Fibroblast of skin of back (primary cell): ENCODE measurements at regions not wholly inside any gene's neighbourhood (a gene's known extent, or its start where the extent isn't known, plus 50 kb on each side); places are given as distances from the start of the nearest gene placed in this dataset.

ENCODE experiments used
- DNase-seq: peaks from one replicate; pipeline ENCODE4 v3.0.0-alpha.2; 2013

DNA sequence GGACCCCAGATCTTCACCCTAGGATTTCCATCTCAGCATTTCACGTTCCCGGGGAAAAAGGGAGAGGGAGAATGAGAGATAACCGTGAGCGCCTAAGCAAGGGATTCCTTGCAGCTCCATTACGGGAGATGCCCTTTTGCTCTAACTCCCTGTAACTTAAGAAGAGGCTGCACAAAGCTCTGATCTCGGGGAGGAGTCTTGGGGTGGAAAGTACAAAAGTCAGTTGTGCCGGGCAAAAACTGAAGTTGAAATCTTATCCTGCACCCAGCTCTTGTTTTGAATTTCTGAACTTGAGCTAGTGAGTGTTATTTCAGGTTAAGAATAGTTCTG is 256.4 kb upstream of the SOX21 start:
- DNase-seq: no peak

DNA sequence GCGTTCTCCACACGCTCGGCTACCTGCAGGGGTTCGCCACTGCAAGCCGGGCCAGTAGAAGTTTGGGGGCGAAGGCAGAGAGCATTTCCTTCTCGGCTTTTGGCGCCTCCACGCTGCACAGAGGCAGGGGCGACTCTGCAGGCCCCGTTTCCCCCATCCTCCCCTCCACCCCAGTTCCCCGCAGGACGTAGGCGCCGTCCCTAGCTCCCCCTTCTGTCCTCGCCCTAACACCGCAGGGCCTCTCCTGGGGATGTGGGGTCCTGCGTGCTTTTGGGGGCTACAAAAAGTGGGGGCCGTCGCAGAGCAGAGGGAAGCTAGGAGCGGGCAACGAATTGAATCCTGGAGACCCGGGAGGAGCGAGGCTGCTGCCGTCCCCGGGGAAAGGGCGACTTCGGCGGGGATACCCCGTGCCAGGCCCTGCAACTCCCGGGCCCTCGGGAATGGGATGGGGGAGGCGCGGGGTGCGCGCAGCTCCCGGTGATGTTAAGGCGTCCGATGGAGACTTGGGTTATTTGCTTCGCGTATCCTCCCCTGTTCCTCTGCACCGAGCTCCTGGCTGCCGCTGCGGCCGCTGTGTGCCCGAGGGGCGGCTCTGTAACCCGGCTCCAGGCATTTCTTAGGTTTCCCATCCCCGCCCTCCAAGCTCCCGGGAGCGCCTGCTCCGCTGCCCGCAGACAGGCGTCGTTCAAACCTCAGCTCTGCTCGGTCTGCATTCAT is 255.9 kb upstream of the SOX21 start:
- DNase-seq: no peak

DNA sequence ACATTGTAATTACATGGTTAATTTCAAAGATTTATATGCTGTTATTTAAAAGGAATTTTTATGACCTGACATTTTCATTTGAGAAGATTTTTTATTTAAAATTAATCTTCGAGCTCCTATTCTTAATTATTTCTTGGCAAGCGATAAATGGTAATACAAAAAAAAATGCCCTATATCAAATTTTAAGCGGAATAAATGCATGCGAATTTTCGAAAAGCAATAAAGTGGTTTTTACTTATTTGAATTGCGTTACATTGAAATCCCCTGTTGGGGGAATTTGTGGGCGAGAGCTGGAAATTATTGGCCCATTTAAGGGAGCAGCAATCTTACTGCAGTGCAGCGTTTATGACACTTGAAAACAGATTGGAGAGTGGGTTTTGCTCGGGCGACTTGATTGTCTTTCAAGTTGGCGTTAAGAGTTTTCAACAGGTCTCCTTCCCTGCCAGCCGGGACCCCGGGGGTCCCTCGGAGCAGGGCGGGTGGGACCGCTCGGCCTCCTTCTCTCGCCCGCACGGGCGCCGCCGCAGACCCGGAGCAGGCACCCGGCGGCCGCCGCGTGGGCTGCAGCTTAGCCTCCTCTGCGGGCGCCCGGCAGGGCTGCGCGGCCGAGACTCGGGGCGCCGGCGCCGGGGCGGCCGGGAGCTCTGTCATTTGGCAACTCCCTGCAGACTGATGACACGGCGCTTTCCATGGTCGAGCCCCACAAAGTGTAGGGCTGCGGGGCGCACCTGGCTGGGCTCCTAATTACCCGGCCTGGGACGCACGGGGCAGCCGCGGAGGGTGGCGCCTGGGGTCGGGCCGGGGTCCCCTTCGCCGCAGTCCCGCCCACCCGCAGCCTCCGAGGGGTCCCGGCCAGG is 255.1 kb upstream of the SOX21 start:
- no peak for DNase-seq

DNA sequence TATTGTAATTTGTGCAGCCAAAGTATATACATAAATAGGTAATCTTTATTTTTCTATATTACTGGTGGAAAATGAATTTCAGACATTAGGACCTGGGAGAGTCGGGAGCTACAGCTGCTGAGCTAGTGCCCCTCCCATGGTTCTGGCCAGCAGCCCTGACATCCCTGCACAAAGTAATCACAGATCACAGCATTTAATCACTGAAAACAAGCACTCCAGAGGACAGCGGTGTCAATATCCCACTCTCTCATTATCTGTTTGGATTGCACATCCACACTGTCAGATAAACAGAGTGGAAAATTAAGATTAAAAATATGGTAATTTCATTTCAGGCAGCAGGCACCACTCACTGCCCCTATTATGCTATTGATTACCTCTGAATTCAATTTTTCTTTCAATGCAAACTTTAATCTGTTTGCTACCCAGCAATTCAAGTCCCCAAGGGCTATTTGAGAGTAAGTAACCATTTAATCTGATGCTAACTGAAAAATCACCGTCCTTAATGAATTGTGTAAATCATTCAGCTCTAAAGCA is 254.1 kb upstream of the SOX21 start:
- no peak for DNase-seq

DNA sequence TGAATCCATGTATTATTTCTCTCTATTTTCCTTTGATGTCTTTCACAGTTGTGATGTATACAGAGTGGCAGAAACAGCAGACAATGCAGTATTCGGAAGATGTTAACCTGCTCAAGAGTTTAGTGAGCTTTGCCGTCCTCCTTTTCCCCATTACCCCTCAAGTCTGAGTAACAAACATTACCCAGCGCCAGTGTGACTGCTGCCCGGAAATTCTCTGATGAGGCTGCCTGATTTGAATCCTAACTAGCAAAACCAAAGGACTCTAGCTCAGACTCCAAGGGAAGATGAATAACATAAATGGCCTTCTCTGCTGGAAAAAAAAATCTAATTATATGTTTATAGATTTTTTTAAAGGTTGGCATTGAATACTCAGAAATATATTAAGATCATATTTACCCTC is 247.3 kb upstream of the SOX21 start:
- DNase-seq: no peak

DNA sequence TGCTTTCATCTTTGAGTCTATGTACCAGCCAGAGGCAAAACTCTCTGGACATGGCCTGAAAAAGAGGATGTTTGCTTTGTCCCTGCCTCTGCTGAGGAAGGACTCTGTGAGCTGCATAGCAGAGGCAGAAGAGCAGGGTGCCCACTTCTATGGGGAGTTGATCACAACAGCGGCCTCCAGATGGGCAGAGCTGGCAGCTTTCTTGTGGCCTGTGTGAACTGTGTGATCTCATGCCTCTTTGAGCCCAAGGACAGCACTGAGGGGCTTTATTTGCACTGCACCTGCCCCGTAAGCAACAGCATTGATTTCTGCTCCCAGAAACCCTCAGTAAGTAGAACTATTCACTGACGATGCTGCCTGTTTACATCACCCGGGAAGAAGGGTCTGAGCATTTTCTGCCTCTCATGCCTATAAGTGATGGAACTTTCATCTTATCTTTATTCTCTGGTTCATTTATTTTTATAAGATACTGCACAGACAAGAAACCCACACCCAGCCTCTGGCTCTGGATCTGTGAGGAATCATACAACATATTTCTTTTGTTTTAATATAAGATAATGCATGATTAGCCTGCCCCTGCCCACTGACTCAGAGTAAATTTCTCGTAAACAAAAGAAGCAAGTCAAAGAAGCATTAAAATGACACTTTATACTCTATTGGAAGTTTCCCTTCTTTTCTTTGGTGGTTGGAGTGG is 244.2 kb upstream of the SOX21 start:
- DNase-seq: no peak

DNA sequence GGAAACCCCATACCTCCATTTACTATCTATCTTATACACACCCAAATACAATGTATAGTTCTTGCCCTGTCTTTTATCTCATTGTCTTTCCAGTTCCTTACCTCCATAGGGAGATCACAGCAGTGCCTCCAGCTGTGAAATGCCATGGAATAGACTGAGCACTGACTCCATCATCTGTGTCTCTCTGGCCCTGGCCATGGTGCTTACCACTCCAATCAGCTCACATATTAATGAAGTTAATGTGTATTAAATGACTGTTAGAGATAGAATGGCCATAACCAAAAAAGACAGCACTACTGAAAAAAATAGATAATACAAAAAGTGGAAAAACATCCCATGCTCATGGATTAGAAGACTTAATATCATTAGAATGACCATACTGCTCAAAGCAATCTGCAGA is 240.4 kb upstream of the SOX21 start:
- no peak for DNase-seq

DNA sequence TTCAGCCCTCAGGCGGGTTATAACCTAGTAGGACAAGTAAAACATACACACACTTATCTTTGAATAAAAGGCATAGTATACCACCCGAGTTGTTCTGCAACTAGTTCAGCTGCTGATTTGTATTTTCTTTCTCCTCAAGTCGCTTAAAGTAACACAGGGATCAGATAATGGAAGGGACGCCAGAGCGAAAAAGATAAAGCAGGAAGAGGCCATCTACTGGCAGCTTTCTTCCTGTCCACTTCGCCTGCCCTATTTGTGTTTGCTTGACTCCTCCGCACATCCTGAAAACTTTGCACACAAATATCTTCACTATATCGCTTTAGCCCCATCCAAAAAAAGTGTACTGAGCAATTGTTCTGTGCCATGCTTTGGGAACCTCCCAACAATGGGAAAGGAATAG is 238.0 kb upstream of the SOX21 start:
- no peak for DNase-seq

DNA sequence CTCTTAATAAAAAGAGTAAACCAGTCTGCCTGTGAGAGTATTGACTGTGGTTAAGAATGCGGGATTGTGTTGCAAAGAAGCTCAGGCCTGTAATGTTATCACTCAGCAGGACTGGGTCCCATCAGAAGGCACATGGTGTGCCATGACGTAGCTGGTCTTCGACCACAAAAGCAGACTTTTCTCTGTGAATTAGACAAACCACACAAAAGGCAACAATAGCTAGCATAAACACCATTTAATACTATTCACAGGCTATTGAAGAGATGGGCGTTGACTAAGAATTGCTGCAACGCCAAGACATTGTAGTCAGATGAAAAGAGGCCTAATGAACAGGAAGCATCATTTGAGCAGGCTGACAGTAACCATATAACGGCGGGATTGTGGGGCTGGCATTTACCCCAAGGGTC is 235.6 kb upstream of the SOX21 start:
- DNase-seq: no peak

DNA sequence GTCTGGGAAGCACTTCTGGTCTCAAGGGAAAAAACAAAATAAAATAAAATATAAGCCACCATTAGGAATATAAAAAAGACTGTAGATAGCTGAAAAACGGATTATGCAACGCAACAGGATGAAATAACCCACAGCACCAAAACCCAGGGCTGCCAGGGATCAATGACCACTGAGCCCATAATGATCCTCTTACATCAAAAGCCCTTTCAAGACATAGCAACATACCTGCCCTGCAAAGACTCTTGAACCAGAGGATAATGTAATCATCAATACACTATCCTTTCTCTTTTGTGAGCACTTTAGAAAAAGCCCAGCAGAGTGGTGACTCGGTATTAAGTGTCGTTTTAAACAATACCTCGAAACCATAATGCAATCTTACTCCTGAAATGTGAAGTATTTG is 235.0 kb upstream of the SOX21 start:
- DNase-seq: no peak

DNA sequence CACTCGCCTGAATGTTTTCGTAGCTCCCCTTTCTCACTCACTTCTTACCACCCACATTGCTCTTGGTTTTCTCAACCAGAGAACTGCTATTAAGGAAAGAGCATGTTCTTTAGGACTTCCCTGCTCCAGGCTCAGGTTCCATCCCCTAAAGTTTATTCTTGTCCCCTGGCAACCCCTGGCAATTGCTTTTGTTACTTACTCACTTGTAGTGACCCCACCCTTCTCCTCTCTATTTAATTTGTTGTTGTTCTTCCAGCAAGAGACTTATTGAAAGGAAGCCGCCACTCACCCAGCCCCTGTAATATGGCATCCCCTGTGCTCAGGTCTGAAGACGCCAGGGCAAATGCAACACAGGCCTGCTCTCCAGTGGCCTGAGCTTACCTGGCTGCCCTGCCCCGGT is 233.7 kb upstream of the SOX21 start:
- no peak for DNase-seq

DNA sequence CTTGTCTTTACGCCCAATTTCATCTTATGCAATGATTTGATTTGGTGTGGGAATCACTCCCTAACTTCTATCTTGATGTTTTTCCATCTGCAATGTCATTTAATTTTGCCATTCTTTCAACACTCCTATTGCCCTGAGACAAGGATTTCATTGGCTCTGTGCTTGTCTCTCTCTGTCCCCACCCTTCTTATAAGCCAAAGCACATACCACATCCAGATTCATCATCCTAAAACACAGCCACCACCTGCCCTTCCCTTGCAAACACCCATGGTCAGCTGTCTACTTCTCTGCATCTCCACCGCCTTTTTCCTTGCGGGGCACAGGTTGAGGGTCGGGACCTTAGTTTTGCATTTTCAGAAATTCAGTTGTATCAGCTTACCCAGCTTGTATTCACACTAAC is 225.8 kb upstream of the SOX21 start:
- no peak for DNase-seq

DNA sequence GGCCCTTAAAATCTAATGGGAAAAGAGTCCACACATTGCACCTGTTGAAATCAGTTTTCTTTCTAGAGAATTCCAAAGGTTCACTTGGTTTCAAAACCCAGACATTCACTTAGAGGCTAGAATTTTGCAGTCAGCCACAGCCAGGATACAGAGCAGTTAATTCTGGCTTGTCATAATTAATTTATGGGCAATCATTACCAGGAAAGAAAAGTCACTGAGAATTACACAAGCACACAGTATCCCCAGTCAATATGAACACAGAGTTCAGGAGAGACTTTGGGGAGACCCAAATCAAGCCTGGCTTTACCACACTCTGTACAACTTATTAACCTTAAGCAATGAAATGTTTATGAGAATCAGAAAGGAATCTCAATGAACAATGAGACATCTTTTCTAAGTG is 224.3 kb upstream of the SOX21 start:
- DNase-seq: no peak

DNA sequence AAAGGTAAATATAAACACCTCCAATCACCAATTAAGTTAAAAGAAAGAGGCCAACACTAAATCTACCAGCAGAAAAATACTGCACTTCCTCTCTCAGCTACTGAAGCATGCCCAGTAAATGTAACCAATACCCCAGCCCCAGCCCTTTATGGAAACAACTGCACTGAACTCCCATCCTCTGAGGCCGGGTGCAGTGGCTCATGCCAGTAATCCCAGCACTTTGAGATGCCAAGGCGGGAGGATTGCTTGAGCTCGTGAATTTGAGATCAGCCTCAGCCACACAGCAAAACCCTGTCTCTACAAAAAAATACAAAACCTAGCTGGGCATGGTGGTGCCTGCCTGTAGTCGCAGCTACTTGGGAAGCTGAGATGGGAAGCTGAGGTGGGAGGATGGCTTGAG is 221.6 kb upstream of the SOX21 start:
- no peak for DNase-seq

DNA sequence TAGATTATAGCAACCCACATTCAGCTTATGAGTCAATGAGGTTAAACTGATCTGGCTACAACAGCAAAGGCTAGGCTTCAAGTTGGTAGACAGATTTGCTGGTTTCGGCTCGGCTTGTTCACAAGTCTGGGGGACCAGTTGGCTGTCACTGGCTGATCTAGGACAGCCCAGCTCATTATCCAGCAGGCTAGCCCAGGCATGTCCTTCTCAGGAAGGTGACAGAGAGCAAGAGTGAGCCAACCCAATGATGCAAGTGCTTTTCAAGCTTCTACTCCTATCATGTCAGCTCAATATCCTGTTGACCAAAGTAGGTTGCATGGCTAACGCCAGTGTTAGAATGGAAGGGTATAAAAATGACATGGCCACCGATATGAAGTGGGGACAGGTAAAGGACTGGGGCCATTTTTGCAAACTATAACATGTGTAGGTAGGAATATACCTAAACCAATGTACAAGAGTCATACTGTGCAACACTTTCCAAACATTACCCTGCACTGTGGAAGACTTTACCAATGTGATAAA is 220.9 kb upstream of the SOX21 start:
- no peak for DNase-seq

DNA sequence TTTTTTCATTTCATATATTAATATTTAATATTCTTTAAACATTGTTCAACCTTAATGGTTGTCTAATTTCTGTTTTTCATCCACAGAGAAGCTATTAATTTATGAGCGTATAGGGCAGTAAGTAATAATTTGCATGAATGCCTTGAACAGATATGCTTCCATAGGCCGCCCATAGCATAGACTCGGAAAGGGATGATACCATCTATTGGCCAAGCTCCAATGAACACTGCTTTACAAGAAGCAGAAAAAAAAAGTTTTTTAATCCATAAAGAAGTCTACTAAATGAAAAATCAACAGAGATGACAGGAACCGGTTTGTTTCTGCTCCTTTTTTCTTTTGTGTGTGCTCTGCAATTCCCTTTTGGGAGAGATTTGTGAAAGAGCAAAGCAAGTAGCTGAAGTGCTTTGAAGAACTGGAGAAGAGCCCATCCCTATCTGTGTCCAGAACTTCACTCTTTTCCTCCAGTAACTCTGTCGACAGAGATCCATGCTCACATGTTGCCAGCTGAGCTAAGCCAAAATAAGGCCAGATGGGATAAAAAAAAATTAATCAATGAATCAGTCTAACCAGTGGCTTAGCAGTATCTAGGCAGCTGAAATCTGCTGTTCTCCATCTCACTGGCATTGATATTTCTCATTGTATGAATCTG is 215.9 kb upstream of the SOX21 start:
- DNase-seq: no peak

DNA sequence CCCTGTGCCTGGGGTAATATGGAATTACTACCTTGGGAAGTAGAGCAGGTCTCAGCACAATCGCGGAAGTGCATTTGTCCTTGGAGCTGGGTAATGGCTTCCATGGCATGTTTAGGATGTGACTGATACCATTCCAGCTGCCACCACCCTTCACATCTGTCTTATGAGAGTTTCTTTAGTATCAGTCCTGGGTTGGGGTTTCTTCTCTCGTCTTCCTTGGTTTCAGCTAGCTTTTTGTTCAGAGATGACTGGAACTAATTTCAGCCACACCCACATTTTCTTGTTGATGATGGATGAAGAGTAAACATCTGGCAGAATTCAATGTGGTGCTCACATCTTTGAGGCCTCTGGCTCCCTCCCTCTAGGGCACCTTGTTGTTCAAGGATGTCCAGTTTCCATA is 212.9 kb upstream of the SOX21 start:
- DNase-seq: no peak

DNA sequence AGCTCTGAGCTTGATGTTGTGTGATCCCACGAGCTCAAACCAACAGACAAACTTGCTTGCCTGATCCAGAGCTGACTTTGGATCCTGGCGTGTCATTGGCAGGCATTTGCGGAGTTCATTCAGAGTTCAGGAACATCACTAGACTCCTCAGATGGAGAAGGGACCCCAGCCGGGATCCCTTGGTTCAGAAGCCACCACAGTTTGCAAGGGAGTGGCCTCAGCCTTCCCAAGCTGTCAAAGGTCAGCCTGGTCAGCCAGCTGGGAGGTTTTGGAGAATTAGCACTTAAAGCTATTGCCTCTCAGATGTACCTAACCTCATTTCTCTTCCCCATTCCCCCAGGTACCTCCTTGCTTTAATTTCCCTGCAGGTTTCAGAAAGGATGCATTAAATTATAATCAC is 208.8 kb upstream of the SOX21 start:
- no peak for DNase-seq

DNA sequence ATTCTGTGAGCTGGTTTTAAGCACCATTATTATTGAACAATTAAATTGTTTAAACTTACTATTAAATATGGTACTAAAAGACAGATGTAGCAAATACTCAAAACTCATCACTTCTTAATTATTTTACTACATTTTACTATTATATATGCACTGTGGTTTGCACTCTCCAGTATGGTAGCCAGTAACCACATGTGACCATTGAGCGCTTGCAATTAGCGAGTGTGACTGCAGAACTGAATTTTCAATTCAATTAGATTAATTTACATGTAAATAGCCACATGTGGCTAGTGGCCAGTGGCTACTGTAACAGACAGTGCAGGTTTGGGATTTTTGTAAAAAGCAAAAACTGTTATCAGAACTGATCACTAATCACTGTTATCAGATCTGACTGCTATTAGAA is 208.2 kb upstream of the SOX21 start:
- DNase-seq: no peak

DNA sequence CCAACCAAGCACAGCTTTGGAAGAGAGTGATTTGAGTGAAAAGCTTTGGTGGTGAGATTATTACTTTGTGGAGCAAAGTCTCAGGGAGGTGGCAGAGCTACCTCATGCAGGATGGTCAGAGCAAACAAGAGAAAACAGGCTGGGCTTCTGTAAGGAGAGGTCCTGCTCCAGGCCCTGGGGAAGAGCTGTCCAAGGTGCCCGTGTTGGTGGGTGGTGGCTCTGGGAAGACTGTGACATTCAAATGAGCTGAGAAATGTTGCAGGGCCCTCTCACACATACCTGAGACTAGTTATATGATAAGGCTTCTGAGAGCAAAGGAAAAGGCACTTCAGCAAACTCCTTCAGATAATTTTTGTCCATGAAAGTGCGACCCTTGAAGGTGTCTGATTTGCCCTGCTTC is 205.5 kb upstream of the SOX21 start:
- peak; percentile 7 for DNase-seq

DNA sequence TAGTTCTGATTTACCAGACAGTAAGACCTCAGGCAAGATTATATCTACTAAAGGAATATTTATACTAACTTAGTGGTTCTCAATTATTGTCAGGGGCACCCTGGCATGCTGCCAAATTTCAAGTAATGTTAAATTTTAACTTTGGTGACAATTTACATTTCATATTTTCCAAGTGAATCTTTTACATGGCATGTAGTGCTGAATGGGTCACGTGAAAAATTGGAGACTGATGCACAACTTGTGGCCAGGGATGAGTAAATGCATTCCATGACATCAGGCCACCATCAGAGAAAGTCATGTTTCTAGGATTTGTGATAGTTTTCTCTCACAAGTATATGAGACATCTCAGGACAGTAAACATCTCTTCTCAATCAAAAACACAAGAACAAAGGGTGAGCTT is 202.6 kb upstream of the SOX21 start:
- peak; percentile 59 for DNase-seq

DNA sequence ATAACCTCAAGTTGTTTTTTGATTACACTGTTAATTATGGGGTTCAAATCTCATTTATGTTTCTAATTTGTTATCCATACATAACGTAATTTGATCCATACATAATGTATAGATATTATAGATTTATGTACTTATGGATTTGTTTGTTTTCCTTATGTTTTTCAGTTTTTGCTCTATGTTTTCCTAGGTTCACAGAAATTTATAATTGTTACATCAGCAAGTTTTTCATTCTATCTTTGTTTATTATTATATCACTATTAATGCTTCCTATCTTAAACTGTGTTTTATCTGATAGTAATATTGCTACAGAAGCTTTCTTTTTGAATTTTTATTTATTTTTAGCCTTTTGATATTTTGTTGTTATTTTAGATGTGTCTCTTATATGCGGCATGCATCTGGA is 194.3 kb upstream of the SOX21 start:
- DNase-seq: no peak
